H9 (cell line): ENCODE measurements at regions not wholly inside any gene's neighbourhood (a gene's known extent, or its start where the extent isn't known, plus 50 kb on each side); places are given as distances from the start of the nearest gene placed in this dataset.

Experiments used
- DNase-seq: peaks from one replicate; pipeline ENCODE4 v3.0.0-alpha.2; 2017
- H2AFZ ChIP-seq: one replicate; pipeline ENCODE4 v1.6.1; 2013; ENCODE audit warnings: mild to moderate bottlenecking, low read length, control low read depth, moderate library complexity
- H2AK5ac ChIP-seq: 2 replicates; pipeline ENCODE4 v1.6.1; 2013; ENCODE audit warnings: low read length, control low read depth, mixed read lengths; ENCODE audit not compliant: insufficient read length
- H2BK120ac ChIP-seq: one replicate; pipeline ENCODE4 v1.6.1; 2013; ENCODE audit warnings: low read depth, mild to moderate bottlenecking, low read length, control low read depth, inconsistent platforms; ENCODE audit not compliant: poor library complexity, severe bottlenecking
- H2BK12ac ChIP-seq: 2 replicates; pipeline ENCODE4 v1.6.1; 2013; ENCODE audit warnings: low read length, control low read depth, mixed read lengths, low read depth; ENCODE audit not compliant: insufficient read length
- H2BK15ac ChIP-seq: 2 replicates; pipeline ENCODE4 v1.6.1; 2013; ENCODE audit warnings: low read depth, low read length, control low read depth
- H2BK20ac ChIP-seq: one replicate; pipeline ENCODE4 v1.6.1; 2013; ENCODE audit warnings: low read depth, mild to moderate bottlenecking, low read length, control low read depth, inconsistent platforms; ENCODE audit not compliant: poor library complexity, severe bottlenecking
- H2BK5ac ChIP-seq: 2 replicates; pipeline ENCODE4 v1.6.1; 2013; ENCODE audit warnings: low read length, control low read depth, mixed read lengths; ENCODE audit not compliant: insufficient read length
- H3K14ac ChIP-seq: 2 replicates; pipeline ENCODE4 v1.6.1; 2013; ENCODE audit warnings: low read length, control low read depth; ENCODE audit not compliant: insufficient read depth
- H3K18ac ChIP-seq: 2 replicates; pipeline ENCODE4 v1.6.1; 2013; ENCODE audit warnings: low read depth, mild to moderate bottlenecking, mixed read lengths, low read length, control low read depth; ENCODE audit not compliant: insufficient read length
- H3K23ac ChIP-seq: 2 replicates; pipeline ENCODE4 v1.6.1; 2013; ENCODE audit warnings: low read length, control low read depth, mixed read lengths, low read depth; ENCODE audit not compliant: insufficient read length
- H3K23me2 ChIP-seq: 2 replicates; pipeline ENCODE4 v1.6.1; 2013; ENCODE audit warnings: low read depth, mild to moderate bottlenecking, mixed read lengths, low read length, control low read depth; ENCODE audit not compliant: insufficient read length, poor library complexity, severe bottlenecking
- H3K27ac ChIP-seq: 2 replicates; pipeline ENCODE4 v1.5.1; 2013; ENCODE audit warnings: low read length, control low read depth, mixed read lengths, low read depth; ENCODE audit not compliant: insufficient read length
- H3K27me3 ChIP-seq: 2 replicates; pipeline ENCODE4 v1.6.1; 2013; ENCODE audit warnings: low read length, control low read depth, inconsistent platforms; ENCODE audit not compliant: insufficient read depth
- H3K4ac ChIP-seq: 2 replicates; pipeline ENCODE4 v1.6.1; 2013; ENCODE audit warnings: low read depth, mild to moderate bottlenecking, control low read depth, inconsistent platforms, low read length, moderate library complexity
- H3K4me1 ChIP-seq: 2 replicates; pipeline ENCODE4 v1.6.1; 2013; ENCODE audit warnings: low read length, control low read depth, inconsistent platforms; ENCODE audit not compliant: insufficient read depth
- H3K4me2 ChIP-seq: 2 replicates; pipeline ENCODE4 v1.6.1; 2013; ENCODE audit warnings: low read length, control low read depth, mixed read lengths; ENCODE audit not compliant: insufficient read length, insufficient read depth
- H3K56ac ChIP-seq: 2 replicates; pipeline ENCODE4 v1.6.1; 2013; ENCODE audit warnings: low read depth, mild to moderate bottlenecking, mixed read lengths, low read length, control low read depth; ENCODE audit not compliant: insufficient read length
- H3K79me1 ChIP-seq: 2 replicates; pipeline ENCODE4 v1.6.1; 2013; ENCODE audit warnings: low read depth, mild to moderate bottlenecking, moderate library complexity, low read length, control low read depth, inconsistent platforms; ENCODE audit not compliant: insufficient read depth, poor library complexity, severe bottlenecking
- H3K79me2 ChIP-seq: 2 replicates; pipeline ENCODE4 v1.6.1; 2013; ENCODE audit warnings: low read length, control low read depth, inconsistent platforms; ENCODE audit not compliant: insufficient read depth
- H3K9ac ChIP-seq: 2 replicates; pipeline ENCODE4 v1.6.1; 2013; ENCODE audit warnings: low read length, control low read depth, mixed read lengths; ENCODE audit not compliant: insufficient read length; ENCODE audit errors: extremely low read depth
- H3K9me3 ChIP-seq: one replicate; pipeline ENCODE4 v1.6.1; 2013; ENCODE audit warnings: low read depth, low read length, inconsistent platforms; ENCODE audit not compliant: control insufficient read depth
- H3T11ph ChIP-seq: one replicate; pipeline ENCODE4 v1.6.1; 2013; ENCODE audit warnings: mild to moderate bottlenecking, low read length, control low read depth, inconsistent platforms
- H4K20me1 ChIP-seq: one replicate; pipeline ENCODE4 v1.6.1; 2013; ENCODE audit not compliant: control insufficient read depth, insufficient read length, insufficient read depth
- H4K5ac ChIP-seq: 2 replicates; pipeline ENCODE4 v1.6.1; 2013; ENCODE audit warnings: low read depth, mild to moderate bottlenecking, mixed read lengths, low read length, control low read depth; ENCODE audit not compliant: insufficient read length
- H4K8ac ChIP-seq: replicated peaks from 2 replicates; pipeline ENCODE4 v1.6.1; 2013; ENCODE audit warnings: low read length, control low read depth, mixed read lengths, low read depth; ENCODE audit not compliant: insufficient read length
- H4K91ac ChIP-seq: 2 replicates; pipeline ENCODE4 v1.6.1; 2013; ENCODE audit warnings: low read depth, mild to moderate bottlenecking, moderate library complexity, mixed read lengths, low read length, control low read depth; ENCODE audit not compliant: insufficient read length
- H3K27ac Mint-ChIP-seq, 3 experiments: 2 replicates in 2 of 3; 3 replicates in 1 of 3; pipeline ENCODE4 v1.8.0; 2020 to 2021; ENCODE audit warnings: mixed read lengths in 3 of 3, mild to moderate bottlenecking in 1 of 3, moderate library complexity in 1 of 3
- H3K27me3 Mint-ChIP-seq: 2 replicates; pipeline ENCODE4 v1.8.0; 2021; ENCODE audit warnings: low read depth, mild to moderate bottlenecking, moderate library complexity, mixed read lengths
- H3K36me3 Mint-ChIP-seq, 3 experiments: 2 replicates in 2 of 3; 3 replicates in 1 of 3; pipeline ENCODE4 v1.8.0; 2020 to 2021; ENCODE audit warnings: low read depth in 3 of 3, mixed read lengths in 3 of 3; ENCODE audit not compliant: insufficient read depth in 1 of 3
- H3K4me1 Mint-ChIP-seq, 2 experiments: 2 replicates each; pipeline ENCODE4 v1.8.0; 2020; ENCODE audit warnings: mixed read lengths in 2 of 2
- H3K4me3 Mint-ChIP-seq, 2 experiments: 2 replicates in 1 of 2; 3 replicates in 1 of 2; pipeline ENCODE4 v1.8.0; 2020 to 2021; ENCODE audit warnings: mild to moderate bottlenecking in 2 of 2, mixed read lengths in 2 of 2, moderate library complexity in 1 of 2
- H3K9me3 Mint-ChIP-seq, 2 experiments: 2 replicates in 1 of 2; 3 replicates in 1 of 2; pipeline ENCODE4 v1.8.0; 2020; ENCODE audit warnings: mild to moderate bottlenecking in 2 of 2, mixed read lengths in 2 of 2, moderate library complexity in 1 of 2
- WGBS: extraction: QIAGEN DNeasy Blood & Tissue Kit; methylation state at CpG from one replicate; pipeline ENCODE4 v1.1.7; 2013; ENCODE audit warnings: missing lambda C conversion rate, low lambda C conversion rate, mixed read lengths; ENCODE audit not compliant: insufficient read length; ENCODE audit errors: extremely low coverage; 5-methylcytosine and 5-hydroxymethylcytosine counted together
- TF ChIP-seq, protein P1 (sequence below): fragments of 200-600 bp; sonication (generic); conservative IDR thresholded peaks from 3 replicates; pipeline ENCODE4 v1.8.0; 2021; ENCODE audit warnings: antibody characterized with exemption, mild to moderate bottlenecking

DNA sequence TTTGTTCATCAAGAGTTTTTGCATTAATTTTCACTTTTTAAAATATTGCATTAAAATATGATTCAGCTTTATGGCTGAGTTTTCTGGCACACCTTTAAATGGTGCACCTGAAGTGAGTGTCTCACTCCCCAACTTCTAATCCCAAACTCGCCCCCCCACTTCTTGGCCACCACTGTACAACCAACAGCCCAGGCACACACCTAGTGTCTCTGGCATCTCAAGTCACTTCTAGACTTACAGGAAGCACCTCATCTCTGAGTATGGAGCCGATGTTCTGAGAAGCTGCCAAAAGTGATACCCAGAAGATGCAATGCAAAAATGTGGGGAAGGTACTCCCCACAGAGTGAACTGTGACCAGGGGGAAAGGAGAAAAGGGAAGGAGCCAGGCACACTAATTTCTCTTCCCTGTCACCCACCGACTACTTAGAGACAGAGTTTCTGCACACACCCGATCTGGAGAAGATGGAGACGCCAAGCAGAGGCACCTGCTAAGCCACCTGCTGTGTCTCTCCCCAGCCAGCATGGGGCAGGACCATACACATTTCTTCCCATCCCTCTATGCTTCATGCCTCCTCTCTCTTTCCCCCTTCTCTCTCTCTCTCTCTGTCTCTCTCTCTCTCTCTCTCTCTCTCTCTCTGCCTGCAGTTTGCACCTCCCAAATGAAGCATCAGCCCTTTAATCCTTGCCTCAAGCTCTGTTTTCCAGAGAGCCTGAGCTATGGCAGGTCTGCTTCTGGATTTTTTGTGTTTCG is 155.3 kb upstream of the ZNF507 start:
- no CpG with 5 or more reads among the region's 6 CpGs for WGBS
- H3K27ac Mint-ChIP-seq, result no peak overlapping the region
- Histone ChIP-seq H3K27me3 (no peaks in the 10 kb centered on the region), H2BK12ac (no peak overlapping the region), H3K4me1 (no peaks in the 10 kb centered on the region), H3K9me3 (no peaks in the 10 kb centered on the region), H2AFZ (no peak overlapping the region), H3K18ac (no peak overlapping the region), H4K20me1 (no peaks in the 10 kb centered on the region), H2AK5ac (no peak overlapping the region), H2BK20ac (no peak overlapping the region), H2BK15ac (no peak overlapping the region), H4K8ac (no peak overlapping the region), H3K23ac (no peak overlapping the region), H3K27ac (no peak overlapping the region), H3K9ac (no peak overlapping the region), H3K23me2 (no peaks in the 10 kb centered on the region), H3K79me1 (no peaks in the 10 kb centered on the region), H3K56ac (no peak overlapping the region), H3K4ac (no peak overlapping the region), H2BK5ac (no peak overlapping the region), H3K79me2 (no peaks in the 10 kb centered on the region), H3K4me2 (no peak overlapping the region), H3T11ph (no peak overlapping the region), H4K91ac (no peak overlapping the region), H3K14ac (no peak overlapping the region), H4K5ac (no peak overlapping the region), H2BK120ac (no peak overlapping the region)
- H3K36me3 Mint-ChIP-seq, result peaks cover 0 to 2% (median 0%) of the 10 kb centered on the region in 3 experiments; a peak in 1 of 7 replicates
- H3K4me3 Mint-ChIP-seq, result no peak overlapping the region; a peak in 1 of 5 replicates
- H3K4me1 Mint-ChIP-seq, result no peaks in the 10 kb centered on the region
- TF ChIP-seq, protein P1, sequence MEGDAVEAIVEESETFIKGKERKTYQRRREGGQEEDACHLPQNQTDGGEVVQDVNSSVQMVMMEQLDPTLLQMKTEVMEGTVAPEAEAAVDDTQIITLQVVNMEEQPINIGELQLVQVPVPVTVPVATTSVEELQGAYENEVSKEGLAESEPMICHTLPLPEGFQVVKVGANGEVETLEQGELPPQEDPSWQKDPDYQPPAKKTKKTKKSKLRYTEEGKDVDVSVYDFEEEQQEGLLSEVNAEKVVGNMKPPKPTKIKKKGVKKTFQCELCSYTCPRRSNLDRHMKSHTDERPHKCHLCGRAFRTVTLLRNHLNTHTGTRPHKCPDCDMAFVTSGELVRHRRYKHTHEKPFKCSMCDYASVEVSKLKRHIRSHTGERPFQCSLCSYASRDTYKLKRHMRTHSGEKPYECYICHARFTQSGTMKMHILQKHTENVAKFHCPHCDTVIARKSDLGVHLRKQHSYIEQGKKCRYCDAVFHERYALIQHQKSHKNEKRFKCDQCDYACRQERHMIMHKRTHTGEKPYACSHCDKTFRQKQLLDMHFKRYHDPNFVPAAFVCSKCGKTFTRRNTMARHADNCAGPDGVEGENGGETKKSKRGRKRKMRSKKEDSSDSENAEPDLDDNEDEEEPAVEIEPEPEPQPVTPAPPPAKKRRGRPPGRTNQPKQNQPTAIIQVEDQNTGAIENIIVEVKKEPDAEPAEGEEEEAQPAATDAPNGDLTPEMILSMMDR, result no peak
- H3K27me3 Mint-ChIP-seq, result peaks cover 22% of the 10 kb centered on the region
- peaks cover 0 to 6% of the 10 kb centered on the region in 2 experiments; a peak in 3 of 5 replicates for H3K9me3 Mint-ChIP-seq
- DNase-seq, result no peak
